COLO829 (cell line): ENCODE measurements at regions not wholly inside any gene's neighbourhood (a gene's known extent, or its start where the extent isn't known, plus 50 kb on each side); places are given as distances from the start of the nearest gene placed in this dataset.

Experiments used
- DNase-seq: peaks from one replicate; pipeline ENCODE4 v3.0.0; 2012; ENCODE audit warnings: low spot score

DNA sequence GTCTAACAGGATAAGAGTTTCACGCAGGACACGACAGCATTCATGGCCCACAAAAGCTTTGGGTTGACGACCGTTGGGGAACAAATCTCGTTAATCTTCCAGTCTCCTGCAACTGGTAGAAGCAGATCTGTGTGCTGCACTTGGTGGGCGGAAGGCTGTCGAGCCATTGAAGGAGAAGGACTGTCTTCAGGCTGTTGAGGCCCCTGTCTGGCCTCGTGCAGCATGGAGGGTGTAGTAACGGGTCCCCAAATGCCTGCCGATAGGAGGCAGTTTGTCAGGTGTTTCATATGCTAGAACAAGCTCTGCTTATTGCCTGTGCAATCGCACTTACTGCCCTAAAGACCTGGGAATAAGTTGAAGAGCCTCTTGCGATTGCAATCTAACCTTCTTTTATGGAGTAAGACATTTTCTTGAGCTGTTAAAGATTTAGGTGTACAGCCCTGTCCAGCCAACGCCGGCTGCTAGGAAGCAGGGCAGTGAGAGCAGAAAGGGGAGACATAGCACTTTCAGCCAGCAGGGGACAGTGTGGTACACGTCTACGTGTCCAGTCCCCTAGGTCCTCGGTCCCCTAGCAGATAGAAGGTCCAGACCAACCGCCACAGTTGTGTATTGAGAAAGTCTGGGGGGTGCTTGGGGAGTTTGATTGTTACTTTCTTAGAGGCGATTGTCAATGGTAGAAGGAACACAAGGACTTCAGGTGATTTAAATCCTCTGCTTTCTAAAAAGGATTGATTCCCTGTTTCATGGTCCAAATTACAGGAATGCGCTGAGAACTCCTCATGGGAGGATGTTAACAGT is 102.3 kb upstream of the TMPRSS2 start:
- peak; percentile 62 for DNase-seq

DNA sequence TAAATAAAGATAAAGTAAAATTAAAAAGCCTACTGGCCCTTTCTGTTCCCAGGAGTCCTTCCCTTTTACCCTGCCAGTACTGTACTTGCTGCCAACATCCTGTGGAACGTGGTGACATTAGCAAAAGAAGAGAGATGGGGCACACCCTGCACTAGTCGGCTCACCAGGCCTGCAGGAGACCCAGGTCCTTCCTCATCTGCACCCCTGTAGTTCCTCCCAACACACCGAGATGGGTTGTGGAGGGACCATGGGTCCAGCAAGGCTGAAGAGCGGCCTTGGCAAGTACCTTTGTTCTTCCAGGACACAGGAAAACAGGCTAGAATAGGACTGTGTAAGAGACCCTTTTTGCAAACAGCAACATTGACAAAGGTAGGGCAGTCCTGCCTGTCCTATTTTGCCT is 98.7 kb upstream of the TMPRSS2 start:
- DNase-seq, result no peak

DNA sequence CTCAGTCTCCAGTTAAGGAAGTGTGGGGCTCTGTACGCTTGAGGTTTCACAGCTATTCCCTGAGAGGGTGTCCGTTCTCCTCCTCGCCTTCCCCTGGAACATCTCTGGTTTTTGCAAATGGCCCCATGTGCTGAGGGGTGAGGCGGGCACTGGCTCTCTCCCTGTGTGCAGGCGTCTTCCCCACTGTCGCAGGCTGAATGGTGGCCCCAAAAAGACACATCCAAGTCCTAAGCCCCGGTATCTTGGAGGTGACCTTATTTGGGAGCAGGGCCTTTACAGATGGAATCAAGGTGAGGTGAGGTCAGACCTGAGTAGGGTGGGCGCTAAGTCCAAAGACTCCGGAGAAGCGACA is 98.0 kb upstream of the TMPRSS2 start:
- no peak for DNase-seq

DNA sequence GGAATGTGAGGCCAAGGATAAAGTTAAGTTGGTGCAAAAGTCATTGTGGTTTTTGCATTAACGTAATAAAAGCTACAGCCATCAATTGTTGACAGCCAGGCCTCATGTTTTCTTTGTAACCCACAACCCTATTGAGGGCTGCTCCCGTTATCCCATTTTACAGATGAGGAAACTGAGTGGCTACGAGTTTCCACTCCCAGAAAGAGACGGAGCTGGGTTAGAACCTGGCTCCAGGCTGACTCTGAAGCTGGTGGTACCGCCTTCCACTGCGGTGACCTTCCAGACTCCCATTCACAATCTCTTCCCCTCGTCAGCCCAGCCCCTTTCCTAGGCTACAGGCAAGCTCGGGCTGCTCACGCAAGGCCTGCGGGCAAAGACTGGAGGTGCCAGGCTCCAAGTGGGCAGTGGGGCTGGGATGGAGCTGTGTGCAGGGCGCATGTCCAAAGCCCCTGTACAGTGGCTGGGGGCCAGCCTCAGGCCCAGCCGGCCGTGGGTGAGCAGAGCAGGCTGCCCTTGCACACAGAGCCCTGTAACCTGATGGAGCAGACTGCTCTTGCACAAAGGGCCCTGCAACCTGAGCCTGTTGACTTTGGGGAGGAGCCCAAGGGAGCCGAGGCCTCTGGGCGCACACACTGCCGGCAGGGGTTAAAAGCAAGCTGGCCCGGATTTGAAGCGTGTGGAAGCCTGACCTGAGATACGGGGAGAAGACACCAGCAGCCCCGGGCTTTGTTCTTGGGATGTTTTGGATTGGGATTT is 97.4 kb upstream of the TMPRSS2 start:
- DNase-seq, result no peak

DNA sequence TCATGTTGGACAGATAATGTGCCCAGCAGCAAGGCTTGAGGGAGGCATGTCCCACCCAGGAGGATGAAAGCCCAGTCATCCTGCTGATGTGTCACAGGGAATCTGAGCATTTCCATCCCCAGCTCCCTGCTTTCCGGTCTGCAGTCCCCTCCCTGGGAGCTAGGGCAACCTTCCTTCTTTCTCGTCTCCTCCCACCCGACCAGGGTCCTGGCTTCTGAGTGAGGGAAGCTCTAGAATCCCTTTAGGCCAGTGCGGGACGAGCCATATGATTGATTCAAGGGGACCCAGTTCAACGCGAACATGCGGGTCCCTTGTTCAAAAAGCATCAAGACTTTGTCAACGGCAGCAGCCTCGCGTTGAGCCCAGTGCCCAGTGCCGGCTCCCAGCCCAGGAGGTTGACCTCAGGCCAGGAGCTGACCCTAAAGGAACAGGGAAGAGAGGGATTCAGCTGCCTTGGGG is 96.7 kb upstream of the TMPRSS2 start:
- DNase-seq, result no peak

DNA sequence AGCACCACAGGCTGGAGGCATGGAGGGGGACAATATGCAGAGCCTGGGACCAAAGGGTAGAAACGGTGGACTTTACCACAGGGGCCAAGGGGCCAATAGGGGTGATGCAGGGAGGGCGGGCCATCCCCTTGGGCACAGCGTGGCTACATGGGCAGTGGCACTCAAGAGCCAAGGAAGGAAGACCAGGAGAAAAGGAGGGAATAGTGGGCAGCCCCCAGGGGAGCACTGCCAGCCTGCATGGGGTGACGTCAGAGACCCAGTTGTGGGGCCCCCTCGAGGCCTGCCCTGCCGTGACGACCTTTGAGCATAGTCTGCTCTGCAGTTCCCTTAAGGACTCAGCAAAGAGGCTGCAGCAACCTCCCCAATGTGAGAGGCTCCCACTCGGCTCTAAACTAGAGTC is 95.5 kb upstream of the TMPRSS2 start:
- DNase-seq, result no peak

DNA sequence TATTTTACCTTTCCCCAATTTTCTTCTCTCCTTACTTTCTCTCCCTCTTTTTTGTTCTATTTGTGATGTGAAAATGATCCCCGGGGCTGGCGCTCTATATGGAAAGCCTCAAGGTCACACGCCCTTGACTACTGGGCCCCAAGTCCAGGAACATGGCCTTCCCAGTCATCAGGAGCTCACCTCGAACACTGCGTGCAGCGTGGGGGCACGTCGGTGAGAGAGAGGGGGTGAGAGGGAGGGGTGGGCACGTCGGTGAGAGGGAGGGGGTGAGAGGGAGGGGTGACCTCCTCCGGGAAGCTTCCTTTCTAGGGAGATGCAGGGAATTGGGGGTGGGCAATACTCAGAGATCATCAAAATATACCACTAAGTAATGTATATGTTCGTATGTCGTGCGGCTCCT is 94.6 kb upstream of the TMPRSS2 start:
- no peak for DNase-seq

DNA sequence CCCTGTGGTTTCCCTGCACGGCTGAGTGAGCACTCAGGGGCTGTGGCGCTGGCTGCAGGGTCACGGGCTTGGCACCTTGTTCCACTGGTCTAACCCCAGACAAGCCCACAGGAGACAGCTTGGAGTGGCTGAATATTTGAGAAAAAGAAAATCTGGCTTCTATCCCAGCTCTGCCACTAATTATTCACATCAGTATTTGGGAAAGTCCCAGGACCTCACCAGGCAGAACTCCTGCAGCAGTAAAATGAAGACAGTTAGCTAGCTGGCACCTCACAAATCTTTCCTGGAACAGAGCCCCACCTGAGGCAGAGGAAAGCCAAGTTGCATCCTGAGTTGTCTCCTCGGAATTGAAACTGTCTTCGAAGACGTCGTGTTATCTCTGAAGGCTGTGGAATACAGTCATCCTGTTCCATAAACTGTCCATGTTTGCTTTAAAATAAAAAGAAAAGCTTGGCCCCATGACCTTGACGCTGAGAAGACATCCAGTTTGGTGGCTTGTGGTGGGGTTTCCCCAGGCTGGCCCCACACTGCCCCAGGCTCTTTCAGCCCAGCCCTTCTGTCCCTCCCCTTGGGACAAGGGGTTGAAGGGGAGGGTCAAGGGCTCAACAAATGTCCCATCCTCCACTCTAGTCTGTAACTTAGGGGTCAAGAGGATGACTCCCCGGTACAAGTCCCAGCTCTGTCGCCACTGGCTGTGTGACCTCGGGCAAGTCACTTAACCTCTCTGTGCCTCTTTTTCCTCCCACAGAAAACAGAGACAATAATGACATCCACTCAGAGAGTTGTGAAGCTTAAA is 93.8 kb upstream of the TMPRSS2 start:
- DNase-seq, result no peak

DNA sequence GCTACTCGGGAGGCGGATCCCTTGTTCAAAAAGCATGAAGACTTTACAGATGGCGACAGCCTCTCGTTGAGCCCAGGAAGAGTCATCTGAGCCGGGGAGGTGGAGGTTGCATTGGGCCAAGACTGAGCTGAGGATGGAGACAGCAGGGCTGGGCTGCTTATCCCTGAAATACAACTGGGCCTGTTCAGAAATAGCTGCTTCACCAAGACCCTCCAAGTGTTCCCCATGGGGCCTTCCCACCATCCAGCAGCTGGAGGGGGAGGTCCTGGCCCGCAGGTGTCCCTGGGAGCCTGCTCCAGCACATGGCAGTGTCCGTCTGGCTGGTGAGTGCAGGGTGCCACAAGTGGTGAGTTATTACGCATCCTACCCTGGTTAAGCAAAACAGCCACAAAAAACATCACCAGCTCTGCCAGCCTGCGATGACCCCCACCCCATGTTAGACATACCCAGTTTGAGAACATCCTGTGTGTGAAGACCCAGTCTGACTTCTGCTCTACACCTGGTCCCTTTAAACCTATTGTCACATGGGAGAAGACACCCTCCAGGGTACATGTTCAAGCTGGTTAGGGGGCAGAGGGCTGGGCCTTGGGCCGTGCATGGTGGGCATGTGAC is 93.1 kb upstream of the TMPRSS2 start:
- no peak for DNase-seq

DNA sequence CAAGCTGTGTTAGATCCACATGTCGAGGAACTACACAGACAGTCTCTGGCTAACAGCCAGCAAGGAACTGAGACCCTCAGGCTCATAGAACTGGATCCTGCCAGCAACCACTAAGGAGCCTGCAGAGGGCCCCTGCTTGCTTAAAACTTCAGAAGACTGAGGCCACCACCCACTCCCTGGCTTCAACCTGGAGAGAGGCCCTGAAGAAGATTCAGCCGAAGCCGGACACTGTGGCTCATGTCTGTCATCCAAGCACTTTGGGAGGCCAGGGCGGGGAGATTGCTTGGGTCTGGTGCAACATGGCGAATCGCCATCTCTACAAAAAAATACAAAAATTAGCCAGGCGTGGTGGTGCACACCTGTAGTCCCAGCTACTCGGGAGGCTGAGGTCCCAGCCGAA is 92.6 kb upstream of the TMPRSS2 start:
- no peak for DNase-seq

DNA sequence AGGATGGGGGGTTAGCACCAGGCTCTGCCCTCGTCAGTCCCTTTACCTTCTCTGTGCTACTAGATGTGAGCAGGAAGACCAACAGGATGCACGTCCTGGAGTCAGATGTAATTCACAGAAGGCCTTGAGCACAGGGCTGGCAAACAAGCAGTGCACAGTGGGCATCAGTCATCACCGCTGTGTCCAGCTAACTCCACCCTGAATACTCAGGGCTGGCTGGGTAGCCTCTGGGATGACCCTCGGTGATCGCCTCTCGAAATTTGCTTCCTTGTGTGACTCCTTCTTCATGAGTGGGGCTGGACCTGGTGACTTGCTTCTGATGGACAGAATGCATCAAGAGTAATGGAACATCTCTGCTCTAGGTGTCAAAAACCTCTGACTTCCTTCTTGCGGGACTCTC is 92.2 kb upstream of the TMPRSS2 start:
- no peak for DNase-seq

DNA sequence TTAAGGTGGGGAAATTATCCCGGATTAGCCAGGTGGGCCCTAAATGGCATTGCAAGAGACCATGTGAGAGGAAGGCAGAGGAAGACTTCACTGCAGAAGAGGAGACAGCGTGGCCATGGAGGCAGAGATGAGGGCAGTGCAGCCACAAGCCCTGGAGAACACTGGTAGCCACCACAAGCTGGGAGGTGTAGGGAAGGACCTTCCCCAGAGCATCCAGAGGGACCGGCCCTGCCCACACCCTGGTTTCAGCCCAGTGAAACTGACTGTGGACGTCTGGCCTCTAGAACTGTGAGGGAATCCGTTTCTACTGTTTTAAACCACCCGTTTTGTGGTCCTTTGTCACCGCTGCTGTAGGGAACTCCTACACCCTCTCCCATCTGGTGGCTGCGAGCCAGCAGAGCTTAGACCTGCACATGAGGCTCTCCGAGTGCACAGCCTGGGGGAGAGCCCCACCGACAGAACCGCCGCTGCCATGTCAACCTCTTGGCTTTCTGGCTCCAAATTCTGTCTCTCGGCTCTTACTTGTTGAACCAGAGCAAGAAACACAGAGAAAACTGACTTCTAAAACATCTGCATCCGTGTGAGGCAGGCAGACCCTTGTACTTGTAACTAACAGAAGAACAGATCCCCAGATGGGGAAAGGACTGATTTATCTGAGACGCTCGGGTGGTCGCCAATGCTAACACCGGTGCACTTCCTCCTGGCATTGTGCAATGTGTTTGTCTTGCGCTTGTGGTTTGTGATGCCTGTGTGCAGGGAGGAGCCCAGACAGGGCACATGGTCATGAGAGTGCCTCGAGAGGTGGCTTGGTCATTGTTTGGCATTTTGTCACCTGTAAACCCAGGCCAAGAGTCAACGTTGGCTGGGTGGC is 90.8 kb upstream of the TMPRSS2 start:
- DNase-seq, result no peak

DNA sequence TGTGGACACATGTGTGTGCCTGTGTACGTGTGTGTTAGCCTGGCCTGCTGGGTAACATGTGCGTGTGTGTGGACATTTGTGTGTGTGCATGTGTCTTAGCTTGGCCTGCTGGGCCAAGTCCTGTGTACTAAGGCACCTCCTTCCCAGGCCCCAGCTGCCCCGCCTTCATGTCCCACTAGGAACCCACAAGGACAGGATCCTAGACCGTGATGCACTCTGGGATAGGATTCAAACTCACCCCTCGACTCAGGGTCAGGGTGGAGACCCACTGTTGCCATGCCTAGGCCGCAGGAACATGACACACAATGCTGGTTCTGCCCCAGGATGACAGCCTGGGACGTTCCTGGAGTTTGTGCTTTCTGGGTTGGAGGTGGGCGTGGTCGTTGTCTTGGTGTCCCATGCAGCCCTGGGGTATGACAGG is 89.9 kb upstream of the TMPRSS2 start:
- no peak for DNase-seq

DNA sequence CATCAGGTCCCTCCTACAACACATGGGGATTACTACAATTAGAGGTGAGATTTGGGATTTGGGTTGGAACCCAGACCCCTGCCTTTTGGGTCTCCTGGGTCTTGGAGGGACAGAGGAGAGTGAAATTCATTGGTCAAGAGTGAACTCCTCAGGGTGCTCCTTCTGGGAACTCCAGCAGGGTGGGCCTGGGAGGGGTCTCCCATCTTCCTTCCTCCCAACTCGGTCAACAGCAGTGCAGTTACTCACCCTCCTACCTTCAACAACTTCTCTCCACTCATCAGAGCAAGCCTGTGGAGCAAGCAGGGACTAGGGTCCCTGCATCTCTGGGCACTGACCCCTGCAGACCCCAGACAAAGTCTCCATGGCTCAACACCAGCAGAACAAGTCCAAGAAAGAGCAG is 89.3 kb upstream of the TMPRSS2 start:
- DNase-seq, result no peak

DNA sequence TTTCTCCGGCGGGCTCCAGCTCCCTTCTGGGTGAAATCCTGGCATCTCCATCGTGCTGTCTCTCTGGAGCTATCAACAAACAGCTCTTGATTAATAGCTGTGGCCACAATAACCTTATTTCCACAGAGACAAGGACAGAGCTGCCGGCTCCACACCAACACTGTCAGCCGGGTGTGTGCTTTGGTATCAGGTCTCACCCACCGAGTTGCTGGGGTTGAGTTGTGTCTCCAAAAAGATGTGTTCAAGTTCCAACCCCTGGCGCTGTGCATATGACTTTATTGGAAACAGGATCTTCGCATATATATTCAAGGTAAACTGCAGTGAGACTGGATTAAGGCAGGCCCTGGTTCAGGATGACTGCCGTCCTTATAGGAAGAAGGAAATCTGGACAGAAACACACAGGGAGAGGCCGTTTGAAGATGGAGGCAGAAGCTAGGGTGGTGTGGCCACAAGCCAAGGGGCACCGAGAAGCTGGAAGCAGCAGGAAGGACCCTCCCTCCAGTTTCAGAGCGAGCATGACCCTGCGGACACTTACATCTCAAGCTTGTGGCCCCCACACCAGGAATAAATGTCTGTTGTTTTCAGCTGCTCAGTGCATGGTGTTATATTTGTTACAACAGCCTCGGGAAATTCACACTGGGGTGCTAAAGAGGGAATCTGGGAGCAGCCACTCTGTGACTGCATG is 88.4 kb upstream of the TMPRSS2 start:
- DNase-seq, result no peak

DNA sequence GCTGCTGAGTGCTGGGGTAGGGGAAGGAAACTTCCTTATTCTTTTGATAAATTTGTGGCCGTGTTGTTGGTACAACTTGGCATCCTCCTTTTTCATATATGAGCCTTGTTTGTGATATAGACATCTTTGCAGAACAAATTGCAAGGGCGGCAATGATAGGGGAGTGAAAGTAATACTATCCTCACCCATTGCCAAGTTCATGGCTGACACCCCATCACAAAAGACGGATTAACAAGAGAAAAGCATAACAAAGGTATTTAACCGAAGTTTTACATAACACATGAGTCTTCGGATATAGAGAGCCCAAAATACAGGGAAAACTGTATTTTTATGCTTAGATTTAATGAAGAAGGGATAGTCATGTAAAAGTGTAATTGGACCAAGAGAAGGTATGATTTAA is 86.3 kb upstream of the TMPRSS2 start:
- DNase-seq, result no peak

DNA sequence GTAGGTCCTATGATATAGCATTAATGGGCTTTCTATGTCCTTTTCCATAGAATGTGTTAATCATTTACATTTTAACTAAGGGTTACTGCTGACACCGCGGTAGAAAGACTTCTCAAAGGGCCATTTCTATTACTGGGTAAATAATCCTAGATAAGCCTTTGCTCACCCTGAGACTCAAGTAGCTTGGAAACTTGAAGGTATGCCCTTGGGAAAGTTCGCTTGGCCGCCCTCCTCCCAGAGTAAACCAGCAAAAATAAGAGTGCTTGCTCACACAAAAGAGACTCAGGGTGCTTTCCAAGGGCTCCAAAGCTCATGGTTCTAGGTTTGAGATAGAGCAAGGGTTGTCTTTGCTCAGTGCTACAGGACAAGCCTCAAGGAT is 85.8 kb upstream of the TMPRSS2 start:
- no peak for DNase-seq

DNA sequence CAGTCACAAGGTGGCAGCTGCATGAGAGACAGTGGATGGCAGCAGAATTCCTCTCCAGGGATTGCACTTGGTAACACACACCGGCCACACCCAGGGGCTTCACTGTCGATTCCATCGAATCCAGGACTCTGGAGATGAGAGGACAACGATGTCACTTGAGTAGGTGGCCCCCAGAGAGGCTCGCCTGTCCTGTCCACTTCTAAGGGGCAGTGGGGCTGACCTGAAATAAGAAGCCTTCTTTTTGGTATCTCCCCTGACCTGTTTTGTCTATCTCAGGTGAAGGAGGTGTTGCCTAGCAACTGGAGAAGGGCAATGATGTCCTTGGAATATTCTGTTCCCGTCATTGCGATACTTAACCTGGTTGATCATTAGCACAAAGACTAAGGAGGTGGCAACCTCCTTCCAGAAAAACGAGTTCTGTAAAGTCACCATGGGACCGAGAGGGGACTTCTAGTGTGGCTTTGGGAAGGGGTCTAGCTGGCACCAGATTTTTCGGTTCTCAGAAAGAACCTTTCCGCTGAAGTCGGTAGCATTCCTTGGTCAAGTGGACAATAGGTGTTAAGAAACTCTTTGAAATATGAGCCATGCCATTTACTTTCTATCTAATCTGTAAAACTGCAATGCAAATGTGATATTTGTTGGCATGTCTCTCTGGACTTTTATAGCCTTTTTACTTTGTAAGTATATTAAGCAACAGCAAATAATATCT is 85.2 kb upstream of the TMPRSS2 start:
- no peak for DNase-seq

DNA sequence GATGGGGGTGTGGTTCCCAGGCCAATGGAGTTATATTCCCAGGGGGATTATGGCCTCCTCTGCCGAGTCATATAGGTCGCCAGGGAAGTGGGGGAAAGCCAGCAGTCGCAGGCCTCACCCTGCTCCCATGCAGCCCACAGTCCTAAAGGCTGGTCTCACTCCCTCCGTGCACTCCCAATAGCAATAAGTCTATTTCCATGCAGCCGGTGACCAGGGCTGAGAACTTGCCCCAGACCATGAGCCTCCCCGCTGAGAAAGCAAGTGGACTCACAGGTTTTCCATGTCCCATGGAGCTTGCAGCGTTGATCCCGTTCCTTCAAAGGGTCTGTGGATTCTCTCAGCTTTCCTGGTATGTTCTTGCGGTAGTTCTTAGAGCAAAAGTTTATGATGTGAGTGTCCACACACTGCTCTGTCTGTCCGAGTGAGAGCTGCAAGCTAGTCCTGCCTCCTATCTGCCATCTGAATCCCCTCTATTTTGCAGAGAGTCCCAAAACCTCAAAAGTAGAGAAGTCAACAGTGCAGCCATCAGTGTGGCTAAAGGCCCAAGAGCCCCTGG is 81.7 kb upstream of the TMPRSS2 start:
- no peak for DNase-seq

DNA sequence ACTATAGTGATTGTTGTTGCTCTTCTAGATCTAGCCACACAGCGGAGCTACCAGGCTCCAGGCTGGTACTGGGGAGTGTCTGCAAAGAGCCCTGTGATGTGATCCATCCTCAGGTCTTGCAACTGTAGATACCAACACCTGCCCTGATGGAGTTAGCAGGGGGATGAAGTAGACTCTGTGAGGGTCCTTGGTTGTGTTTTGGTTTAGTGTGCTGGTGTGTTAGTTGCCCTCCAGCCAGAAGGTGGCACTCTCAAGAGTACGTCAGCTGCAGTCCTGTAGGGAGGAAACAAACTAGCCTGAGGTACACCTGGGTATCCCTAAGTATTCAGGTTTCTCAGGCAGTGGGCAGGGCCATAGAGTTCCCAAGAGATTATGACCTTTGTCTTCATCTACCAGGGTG is 81.2 kb upstream of the TMPRSS2 start:
- DNase-seq, result no peak
